HEK293T (cell line): ENCODE measurements at regions not wholly inside any gene's neighbourhood (a gene's known extent, or its start where the extent isn't known, plus 50 kb on each side); places are given as distances from the start of the nearest gene placed in this dataset.

Source experiments
- FOXK2 ChIP-seq: fragments of 450-650 bp; IDR thresholded peaks from 2 replicates; pipeline ENCODE4 v1.6.1; 2016; ENCODE audit warnings: mild to moderate bottlenecking
- FOXM1 ChIP-seq: fragments of 450-650 bp; IDR thresholded peaks from 2 replicates; pipeline ENCODE4 v1.6.1; 2017; ENCODE audit warnings: mild to moderate bottlenecking, borderline replicate concordance
- ZNF384 ChIP-seq: fragments of 450-650 bp; IDR thresholded peaks from 2 replicates; pipeline ENCODE4 v1.6.1; 2016

- TF ChIP-seq FOXK2 (no peak), ZNF384 (no peak), FOXM1 (no peak)
Observed at GRCh38 chr20:51211191-51211590, 188.3 kb upstream of the KCNG1 start.
